KG1 (cell line): ENCODE measurements at regions not wholly inside any gene's neighbourhood (a gene's known extent, or its start where the extent isn't known, plus 50 kb on each side); places are given as distances from the start of the nearest gene placed in this dataset.

ENCODE experiments used
- DNase-seq: peaks from one replicate; lab custom pipeline; 2025; lab: John Stamatoyannopoulos, UW

- no peak for DNase-seq
Measured at GRCh38 chr19:27936139-27936538, 1276.8 kb downstream of the UQCRFS1 start.

- DNase-seq: no peak
Measured at GRCh38 chr19:27935669-27936068, 1277.3 kb downstream of the UQCRFS1 start.

GRCh38 chr19:27929399-27929798 lies 1283.6 kb downstream of the UQCRFS1 start:
- DNase-seq: no peak

DNA sequence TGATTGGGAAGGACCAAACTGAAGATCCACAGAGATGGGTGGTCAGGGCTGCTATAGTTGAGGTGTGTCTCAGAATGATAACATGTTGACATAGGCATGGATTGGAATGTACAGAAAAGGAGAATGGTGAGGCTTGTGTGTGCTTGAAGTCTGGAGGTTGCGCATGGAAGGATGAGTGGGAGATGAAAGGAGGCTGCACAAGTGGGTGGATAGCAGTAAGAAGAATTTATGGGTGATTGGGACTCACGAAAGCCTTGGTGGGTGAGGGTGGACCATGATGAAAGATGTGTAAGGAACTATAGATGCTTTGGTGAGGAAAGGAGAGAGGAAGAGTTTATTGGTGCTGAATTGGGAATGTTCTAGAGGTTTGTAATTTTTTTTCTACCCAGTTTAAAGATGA lies 1287.7 kb downstream of the UQCRFS1 start:
- no peak for DNase-seq

DNA sequence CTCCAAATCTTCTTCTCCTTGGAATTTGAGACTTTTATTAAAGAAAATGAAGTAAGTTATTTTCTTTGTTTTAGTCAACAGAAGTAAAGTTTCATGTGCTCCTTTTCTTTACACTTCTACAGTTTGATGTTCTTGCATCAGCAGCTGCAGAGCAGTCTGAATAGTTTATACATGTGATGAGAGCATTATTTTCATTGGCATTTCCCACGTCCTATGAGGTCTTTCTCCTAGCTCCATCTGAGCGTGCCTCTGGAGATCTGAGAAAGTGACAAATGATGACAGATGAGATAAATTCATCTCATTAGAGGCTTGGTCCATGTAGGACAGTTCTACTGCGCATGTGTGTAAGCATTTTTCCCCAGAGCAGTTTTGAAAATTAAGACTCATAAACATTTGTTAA lies 1290.0 kb downstream of the UQCRFS1 start:
- no peak for DNase-seq

DNA sequence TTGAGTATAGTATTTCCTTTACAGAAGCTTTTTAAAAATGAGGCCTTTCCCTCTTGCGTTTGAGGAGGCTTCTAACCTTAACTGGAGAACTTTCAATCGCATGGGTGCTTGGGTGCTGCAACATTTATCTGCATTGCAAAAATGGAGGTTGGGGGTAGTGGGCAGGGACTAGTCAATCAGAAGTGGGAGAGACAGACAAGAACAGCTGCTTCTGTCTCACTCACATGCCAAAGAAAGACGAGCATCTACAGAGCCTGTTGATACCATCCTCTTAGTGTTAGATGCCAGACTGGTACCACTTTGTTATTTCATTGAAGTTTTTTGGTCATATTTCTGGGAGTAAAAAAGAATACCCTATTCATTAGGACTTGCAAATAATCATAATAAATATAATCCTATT lies 1292.2 kb downstream of the UQCRFS1 start:
- DNase-seq: no peak

GRCh38 chr19:27918818-27919217 lies 1294.1 kb downstream of the UQCRFS1 start:
- no peak for DNase-seq

DNA sequence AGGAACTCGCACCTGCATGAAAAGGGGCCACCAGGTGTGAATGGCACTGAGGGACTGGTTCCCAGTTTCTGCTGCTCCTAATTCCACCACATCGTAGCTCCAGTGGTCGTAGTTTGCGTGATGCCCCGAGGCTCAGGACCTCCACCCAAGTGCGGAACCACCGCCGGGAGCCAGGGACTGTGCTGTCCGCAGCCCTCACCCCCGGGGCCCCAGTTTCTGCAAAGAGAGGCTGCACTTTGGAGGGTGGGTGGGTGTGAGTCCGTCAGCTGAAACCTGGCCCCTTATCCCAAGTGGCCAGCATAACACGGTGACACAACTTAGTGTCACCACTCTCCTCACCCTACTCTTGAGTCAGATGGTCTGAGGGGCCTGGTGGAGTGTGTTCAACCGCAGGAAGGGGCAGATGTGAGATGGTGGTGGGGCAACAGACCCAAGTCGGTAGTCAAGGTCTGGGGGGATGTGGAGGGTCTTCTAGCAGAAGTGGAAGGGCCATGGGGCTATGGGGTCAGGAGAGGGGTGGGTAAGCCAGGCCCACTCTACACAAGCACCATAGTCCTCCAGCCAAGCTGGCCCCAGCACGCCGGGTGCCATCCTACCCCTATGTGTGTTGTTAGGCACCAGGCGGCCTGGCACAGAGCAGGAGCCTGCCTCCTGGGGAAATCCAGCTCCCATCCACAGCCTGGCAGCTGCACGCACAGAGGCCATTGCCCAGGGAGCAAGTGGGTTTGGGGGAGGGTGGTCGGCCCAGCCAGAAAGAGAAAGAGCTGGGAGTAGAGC lies 1301.6 kb downstream of the UQCRFS1 start:
- no peak for DNase-seq

DNA sequence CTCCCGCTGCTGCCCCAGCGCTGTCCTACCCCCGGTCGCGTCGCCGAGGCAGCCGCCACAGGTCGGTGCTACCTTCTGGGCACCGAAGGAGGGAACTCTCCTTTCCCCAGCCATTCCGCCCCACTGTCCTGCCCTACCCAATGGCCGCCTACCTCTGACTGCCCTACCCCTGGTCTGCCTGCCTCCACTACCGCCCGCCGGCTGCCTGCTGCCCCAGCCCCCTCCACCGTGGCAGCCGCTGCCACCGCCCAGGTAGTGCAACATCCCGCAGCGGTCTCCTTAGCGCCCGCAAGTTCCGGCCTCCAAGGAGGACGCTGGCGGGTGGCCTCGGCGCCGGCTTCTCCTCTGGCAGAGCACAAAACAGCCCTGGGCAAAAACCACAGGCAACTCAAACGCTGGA lies 1303.1 kb downstream of the UQCRFS1 start:
- no peak for DNase-seq

- no peak for DNase-seq
Measured at GRCh38 chr19:27909185-27909840, 1303.6 kb downstream of the UQCRFS1 start.

GRCh38 chr19:27906081-27906480 lies 1306.9 kb downstream of the UQCRFS1 start:
- no peak for DNase-seq

- no peak for DNase-seq
Measured at GRCh38 chr19:27905074-27905473, 1307.9 kb downstream of the UQCRFS1 start.

DNA sequence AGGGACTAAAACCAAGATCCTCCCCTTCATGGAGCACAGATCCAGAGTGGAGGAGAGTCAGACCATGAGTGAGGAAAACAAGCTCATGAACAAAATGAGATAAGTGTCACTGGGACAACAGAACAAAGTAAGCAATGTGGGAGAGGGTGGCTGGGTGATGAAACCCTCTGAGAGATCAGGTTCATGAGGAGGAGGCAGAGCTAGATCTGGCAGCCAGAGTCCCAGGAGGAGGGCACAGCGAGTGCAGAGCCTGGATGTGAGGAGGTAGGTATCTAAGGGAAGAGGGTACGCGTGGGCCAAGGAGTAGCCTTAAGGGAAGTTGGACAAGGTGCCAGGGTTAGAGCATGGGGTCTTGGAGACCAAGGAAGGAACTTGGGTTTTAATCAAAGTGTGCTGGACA lies 1311.9 kb downstream of the UQCRFS1 start:
- no peak for DNase-seq

GRCh38 chr19:27896091-27896490 lies 1316.9 kb downstream of the UQCRFS1 start:
- DNase-seq: no peak

GRCh38 chr19:27894906-27895754 lies 1317.8 kb downstream of the UQCRFS1 start:
- no peak for DNase-seq

DNA sequence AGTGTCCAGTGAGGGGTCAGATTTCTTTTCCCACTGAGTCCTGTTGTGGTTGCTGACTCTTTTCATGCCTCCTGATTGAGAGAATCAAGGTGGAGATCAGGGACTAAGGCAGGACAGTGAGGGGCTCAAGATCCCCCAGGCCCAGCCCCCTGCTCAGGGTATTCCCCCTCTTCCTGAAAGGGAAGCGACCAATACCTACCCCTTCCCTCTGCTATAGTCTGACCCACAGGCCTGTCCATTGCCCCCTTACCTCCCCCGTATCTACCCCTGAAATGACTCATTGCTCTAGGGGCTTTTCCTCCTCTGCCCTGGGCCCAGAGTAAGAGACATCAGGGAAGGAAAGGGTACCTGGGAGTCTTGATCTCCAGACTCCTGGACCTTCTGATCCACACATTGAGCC lies 1320.5 kb downstream of the UQCRFS1 start:
- DNase-seq: no peak

- DNase-seq: no peak
Measured at GRCh38 chr19:27891411-27891810, 1321.5 kb downstream of the UQCRFS1 start.

DNA sequence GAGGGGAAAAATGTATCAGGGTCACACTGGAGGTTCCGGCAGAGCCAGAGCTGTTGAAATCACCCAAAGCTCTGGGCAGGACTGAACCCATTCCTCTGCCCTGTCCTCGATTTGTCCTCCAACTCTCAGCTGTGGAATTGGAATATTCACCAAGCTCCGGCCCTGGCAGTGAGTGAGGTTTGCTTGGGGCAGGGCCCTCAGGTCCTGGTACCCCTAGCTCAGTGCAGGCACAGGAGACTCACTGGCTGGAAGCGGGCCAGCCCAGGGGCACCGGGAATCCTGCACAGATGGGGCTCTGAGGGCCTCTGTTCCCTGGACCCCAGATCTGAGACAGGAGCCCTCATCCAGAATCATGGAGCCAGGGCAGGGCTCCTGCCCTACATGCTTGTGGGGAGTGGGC lies 1322.3 kb downstream of the UQCRFS1 start:
- no peak for DNase-seq

- no peak for DNase-seq
Measured at GRCh38 chr19:27890206-27890605, 1322.7 kb downstream of the UQCRFS1 start.

- DNase-seq: no peak
Measured at GRCh38 chr19:27889156-27889555, 1323.8 kb downstream of the UQCRFS1 start.

- no peak for DNase-seq
Measured at GRCh38 chr19:27887946-27888345, 1325.0 kb downstream of the UQCRFS1 start.

DNA sequence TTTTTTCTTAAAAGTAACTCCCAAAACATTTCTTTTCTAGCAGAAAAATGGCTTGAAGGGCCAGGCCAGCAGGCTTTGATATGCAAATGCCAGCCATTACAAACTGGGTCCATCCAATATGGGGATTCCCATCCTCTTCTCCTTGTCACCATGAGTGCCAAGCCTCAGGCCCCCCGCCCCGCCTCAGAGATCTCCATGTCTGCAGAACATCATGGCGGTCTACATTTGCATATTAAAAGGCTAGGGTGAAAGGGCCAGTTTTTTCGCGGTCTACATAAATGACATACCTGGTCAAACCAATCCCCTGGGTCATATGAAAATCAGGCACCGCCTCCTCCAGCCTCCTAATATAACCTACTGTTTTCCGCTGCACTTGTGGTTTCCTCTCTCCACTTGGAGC lies 1327.6 kb downstream of the UQCRFS1 start:
- DNase-seq: no peak

DNA sequence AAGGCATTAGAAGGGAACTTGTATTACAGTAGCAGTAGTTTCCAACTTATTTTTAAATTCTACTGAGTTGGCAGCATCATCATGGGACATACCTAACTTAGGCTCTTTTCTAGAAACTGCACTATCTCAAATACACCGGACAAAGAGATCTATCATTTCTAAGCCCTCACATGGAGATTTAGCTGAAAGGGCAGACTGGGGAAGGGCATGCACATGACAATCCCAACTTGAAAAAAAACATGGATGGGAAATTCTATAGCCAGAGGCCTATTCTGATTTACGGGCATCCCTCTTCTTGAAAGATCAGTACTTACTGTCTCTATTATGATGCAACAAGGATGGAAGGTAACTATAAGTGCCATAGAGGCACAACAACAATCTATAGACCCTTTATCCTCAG lies 1328.6 kb downstream of the UQCRFS1 start:
- DNase-seq: no peak
